ENCODE measurements at regions not wholly inside any gene's neighbourhood (a gene's known extent, or its start where the extent isn't known, plus 50 kb on each side); places are given as distances from the start of the nearest gene placed in this dataset.

GRCh38 chr6:166774770-166775169 lies 147.7 kb upstream of the RPS6KA2 start:
- no peak for DNase-seq (ENCODE audit: low read depth in 2 of 2)

DNA sequence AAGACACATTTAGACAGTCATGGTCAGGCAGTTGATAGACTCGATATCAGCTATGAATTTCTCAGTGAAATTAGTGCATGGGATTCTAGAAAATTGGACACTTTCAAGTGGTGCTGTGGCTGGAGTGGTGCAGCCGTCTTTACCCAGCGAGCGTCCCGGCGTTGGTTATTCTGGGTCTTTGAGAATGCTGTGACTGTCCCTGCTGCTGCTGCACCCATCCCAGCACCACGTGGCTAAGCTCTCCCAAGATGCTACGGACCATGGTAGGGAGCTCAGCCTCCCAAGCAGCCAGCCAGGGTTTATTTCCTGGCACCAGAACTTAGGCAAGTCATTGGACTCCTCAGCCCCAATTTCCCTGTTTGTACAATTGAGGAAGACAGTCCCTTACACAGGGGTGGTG lies 147.2 kb upstream of the RPS6KA2 start:
- no peak for DNase-seq (ENCODE audit: low read depth in 2 of 2)

GRCh38 chr6:166772518-166772917 lies 145.5 kb upstream of the RPS6KA2 start:
- DNase-seq (ENCODE audit: low read depth in 2 of 2), result no peak

GRCh38 chr6:166771701-166772100 lies 144.7 kb upstream of the RPS6KA2 start:
- no peak for DNase-seq (ENCODE audit: low read depth in 2 of 2)

- no peak for DNase-seq (ENCODE audit: low read depth in 2 of 2)
Measured at GRCh38 chr6:166770216-166771116, 143.4 kb upstream of the RPS6KA2 start.

GRCh38 chr6:166769648-166770047 lies 142.6 kb upstream of the RPS6KA2 start:
- no peak for DNase-seq (ENCODE audit: low read depth in 2 of 2)

DNA sequence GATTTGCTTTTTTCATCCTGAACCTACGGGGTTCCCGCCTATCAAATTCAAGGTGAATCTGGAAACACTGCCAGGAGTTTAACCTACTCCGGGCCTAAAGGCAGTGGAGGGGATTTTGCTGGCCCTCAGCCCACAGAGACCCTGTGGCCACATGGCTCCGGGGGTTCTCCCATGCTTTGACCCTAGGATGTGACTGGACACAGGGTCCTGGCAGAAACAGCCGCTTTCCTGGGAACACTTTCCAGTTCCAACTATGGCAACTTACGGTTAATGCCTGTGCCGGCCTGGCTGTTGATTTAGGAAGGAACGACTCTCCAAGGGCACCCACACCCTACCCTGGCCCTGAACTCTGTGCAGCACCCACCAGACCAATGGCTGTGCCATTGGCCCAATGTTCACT lies 141.7 kb upstream of the RPS6KA2 start:
- DNase-seq (ENCODE audit: low read depth in 2 of 2), result no peak

DNA sequence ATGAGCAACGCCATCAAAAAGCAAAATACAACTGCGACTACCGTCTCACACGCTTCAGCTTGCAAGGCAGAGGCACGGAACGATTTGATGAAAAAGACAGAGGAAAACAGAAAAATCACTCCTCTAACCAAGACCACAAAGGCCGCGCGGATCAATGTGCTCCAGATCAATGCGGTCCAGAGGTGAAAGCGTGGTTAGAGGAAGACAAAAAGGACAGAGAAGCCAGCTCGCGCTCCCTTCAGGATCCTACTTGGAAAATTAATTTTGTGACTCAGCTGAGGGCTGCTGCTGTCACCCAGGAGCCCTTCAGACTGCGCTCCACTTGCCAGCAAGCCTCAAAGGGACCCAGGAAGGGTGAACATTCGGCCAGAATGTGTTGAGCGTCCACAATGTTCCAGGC lies 140.2 kb upstream of the RPS6KA2 start:
- DNase-seq (ENCODE audit: low read depth in 2 of 2), result no peak

DNA sequence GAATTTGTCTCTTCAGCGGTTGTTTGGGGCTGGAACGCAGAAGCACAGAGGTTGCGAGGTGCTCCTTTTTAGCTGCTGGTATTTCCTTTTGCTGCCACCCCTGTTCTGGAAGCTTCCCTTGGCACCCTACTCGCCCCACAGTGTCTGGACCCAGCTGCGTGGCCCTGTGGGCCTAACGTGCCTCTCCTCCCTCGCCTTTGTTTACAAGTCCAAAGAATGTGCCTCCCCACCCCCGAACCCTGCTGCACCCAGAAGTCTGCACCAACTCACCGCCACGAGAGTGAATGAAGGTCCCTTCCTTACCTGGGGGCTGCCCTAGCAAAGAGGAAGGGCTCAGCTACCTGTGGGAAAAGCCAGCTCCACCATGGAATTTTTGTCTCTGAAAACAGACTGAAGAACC lies 139.7 kb upstream of the RPS6KA2 start:
- DNase-seq (ENCODE audit: low read depth in 2 of 2), result no peak

DNA sequence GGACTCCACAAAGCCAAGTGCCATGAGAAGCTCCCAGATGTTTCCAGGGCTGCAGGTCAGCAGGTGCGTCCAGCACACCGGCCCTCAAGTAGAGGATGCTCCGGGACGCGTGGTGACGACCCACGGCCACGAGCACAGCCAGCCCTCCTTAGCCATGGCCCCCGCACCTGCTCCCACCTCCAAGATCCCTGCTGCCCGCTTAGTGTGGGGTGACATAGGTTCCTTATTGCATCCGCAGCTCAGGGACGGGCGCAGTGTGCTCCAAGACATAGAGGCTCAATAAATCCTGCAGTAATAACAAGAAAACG lies 138.1 kb upstream of the RPS6KA2 start:
- no peak for DNase-seq (ENCODE audit: low read depth in 2 of 2)

GRCh38 chr6:166764473-166765233 lies 137.6 kb upstream of the RPS6KA2 start:
- no peak for DNase-seq (ENCODE audit: low read depth in 2 of 2)

GRCh38 chr6:166763606-166764472 lies 136.8 kb upstream of the RPS6KA2 start:
- DNase-seq (ENCODE audit: low read depth in 2 of 2), result no peak

DNA sequence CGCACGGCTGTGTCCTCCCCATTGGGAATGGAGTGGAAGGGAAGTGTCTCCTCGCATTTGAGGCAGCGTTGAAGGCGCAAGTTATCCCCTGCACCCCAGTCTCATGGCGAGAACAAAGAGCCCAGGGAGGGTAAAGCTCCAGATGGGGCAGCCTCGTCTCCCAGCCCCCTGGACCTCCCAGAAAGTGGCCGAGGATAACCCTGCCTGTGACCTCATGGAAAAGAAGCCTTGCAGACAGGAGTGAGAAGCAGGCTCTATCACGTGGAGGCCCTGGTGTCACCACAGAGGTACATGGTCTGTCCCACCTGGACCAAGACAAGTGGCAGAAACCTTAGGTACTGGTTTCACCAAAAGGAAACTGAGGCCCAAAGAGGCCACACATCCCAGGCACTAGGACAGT lies 134.8 kb upstream of the RPS6KA2 start:
- no peak for DNase-seq (ENCODE audit: low read depth in 2 of 2)

- DNase-seq (ENCODE audit: low read depth in 2 of 2), result peak; percentile 61 to 68
Measured at GRCh38 chr6:166760288-166760687, 133.2 kb upstream of the RPS6KA2 start.

- DNase-seq (ENCODE audit: low read depth in 2 of 2), result no peak
Measured at GRCh38 chr6:166758136-166758704, 131.2 kb upstream of the RPS6KA2 start.

GRCh38 chr6:166757232-166758135 lies 130.4 kb upstream of the RPS6KA2 start:
- no peak for DNase-seq (ENCODE audit: low read depth in 2 of 2)

- no peak for DNase-seq (ENCODE audit: low read depth in 2 of 2)
Measured at GRCh38 chr6:166754218-166755030, 127.4 kb upstream of the RPS6KA2 start.

GRCh38 chr6:166752928-166753721 lies 126.1 kb upstream of the RPS6KA2 start:
- DNase-seq (ENCODE audit: low read depth in 2 of 2), result no peak

DNA sequence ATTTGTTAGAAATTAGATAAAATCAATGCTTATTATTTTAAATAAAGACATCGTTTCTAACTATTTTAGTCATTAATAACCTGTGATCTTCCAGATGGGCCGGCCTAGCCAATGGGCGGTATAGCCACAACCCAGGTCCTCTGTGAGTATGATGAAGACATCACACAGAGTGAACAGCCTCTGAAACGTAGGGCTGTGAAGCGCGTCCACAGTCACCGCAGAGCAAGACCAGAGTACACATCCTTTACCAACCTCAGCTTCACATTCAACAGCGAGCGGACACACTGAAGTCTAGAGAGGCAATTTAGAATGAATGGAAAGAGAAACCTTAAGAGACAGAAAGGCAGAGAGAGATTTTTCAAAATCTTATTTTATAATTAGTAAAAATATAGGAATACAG lies 125.0 kb upstream of the RPS6KA2 start:
- DNase-seq (ENCODE audit: low read depth in 2 of 2), result no peak

All from stimulated activated CD4-positive, alpha-beta T cell treated with anti-CD3 and anti-CD28 coated beads, Interleukin-15, amount 100 ng/mL, for 48 hours (primary cell).